Upper lobe of left lung (tissue), 4 donors: ENCODE measurements at regions not wholly inside any gene's neighbourhood (a gene's known extent, or its start where the extent isn't known, plus 50 kb on each side); places are given as distances from the start of the nearest gene placed in this dataset.

ENCODE experiments used
- EP300 ChIP-seq, 4 donors: sonication (generic); formaldehyde crosslinking; IDR thresholded peaks; one replicate each; pipeline ENCODE4 v1.5.1; 2017; ENCODE audit warnings: antibody characterized with exemption in 4 of 4, control low read depth in 2 of 4
- POLR2A ChIP-seq, 4 donors: fragments of 450-650 bp; IDR thresholded peaks; one replicate each; pipeline ENCODE4 v1.5.1; 2016 to 2017; ENCODE audit warnings: antibody characterized with exemption in 4 of 4, mild to moderate bottlenecking in 2 of 4
- POLR2AphosphoS5 ChIP-seq, 2 donors: sonication (generic); formaldehyde crosslinking; IDR thresholded peaks; one replicate each; pipeline ENCODE4 v1.5.1; 2017; ENCODE audit warnings: antibody characterized with exemption in 2 of 2
- TF ChIP-seq, protein P1 (sequence below), 6 experiments: fragments of 450-650 bp in 4 of 6; fragments of 200-600 bp in 2 of 6; sonication (generic) in 2 of 6; IDR thresholded peaks; one replicate each; pipeline ENCODE4 v1.5.1; 2016 to 2019; ENCODE audit warnings: antibody characterized with exemption in 6 of 6

DNA sequence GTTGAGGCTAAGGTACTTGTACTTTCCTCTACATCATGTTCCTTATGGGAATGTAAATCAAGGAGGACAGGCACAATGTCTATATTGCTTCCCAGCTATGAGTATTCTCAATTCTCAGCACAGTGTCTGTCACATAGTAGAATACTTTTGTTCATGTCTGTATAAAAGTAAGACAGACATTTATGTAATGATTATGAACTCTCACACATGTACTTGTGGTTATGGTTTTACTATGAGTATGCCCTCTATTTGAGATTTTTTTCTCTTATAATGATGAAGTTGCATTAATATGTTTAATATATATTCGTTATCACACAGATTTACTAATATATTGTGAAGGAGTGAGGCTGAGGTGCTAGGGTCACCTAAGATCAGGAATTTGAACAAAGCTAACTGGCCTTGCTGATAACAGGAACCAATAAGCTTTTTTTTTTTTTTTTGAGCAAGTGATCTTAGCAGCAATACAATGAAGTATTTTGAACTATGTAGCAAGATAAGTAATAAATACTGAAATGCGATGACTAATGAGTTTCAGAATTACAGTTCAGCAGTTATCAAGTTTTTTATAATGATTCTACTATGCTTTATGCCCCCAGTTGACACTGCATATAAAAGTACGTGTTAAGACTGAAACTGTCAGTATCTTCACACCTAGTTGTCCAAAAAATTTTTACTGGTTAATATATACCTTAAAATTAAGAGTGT lies 623.1 kb downstream of the HTR1B start:
- TF ChIP-seq, protein P1, sequence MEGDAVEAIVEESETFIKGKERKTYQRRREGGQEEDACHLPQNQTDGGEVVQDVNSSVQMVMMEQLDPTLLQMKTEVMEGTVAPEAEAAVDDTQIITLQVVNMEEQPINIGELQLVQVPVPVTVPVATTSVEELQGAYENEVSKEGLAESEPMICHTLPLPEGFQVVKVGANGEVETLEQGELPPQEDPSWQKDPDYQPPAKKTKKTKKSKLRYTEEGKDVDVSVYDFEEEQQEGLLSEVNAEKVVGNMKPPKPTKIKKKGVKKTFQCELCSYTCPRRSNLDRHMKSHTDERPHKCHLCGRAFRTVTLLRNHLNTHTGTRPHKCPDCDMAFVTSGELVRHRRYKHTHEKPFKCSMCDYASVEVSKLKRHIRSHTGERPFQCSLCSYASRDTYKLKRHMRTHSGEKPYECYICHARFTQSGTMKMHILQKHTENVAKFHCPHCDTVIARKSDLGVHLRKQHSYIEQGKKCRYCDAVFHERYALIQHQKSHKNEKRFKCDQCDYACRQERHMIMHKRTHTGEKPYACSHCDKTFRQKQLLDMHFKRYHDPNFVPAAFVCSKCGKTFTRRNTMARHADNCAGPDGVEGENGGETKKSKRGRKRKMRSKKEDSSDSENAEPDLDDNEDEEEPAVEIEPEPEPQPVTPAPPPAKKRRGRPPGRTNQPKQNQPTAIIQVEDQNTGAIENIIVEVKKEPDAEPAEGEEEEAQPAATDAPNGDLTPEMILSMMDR (IDR thresholded peaks at IDR 0.05), result no peak
- TF ChIP-seq POLR2AphosphoS5 (IDR thresholded peaks at IDR 0.05), result no peak
- TF ChIP-seq POLR2A (IDR thresholded peaks at IDR 0.05), result no peak
- no peak for TF ChIP-seq EP300 (IDR thresholded peaks at IDR 0.05)
